GM13976 (cell line): ENCODE measurements at regions not wholly inside any gene's neighbourhood (a gene's known extent, or its start where the extent isn't known, plus 50 kb on each side); places are given as distances from the start of the nearest gene placed in this dataset.
"Not testable (repeated sequence)": the region's sequence is repeated elsewhere in the genome, so short reads cannot be mapped to it uniquely, and the experiment has no call there.

Experiments used
- DNase-seq: peaks from one replicate; pipeline ENCODE4 v3.0.0; 2012; ENCODE audit warnings: low spot score
- in situ Hi-C: fragments of 300-500 bp; cut with MboI; formaldehyde crosslinking; loops from one replicate; pipeline ENCODE4 v1.12.0; 2022; ENCODE audit warnings: low sequenced_read_pairs, mixed read lengths, inconsistent platforms; ENCODE audit not compliant: unreplicated experiment
- TF ChIP-seq, protein P1 (sequence below): IDR thresholded peaks from 2 replicates; pipeline ENCODE4 v1.5.1; 2012; ENCODE audit warnings: borderline replicate concordance, mild to moderate bottlenecking; ENCODE audit not compliant: insufficient read depth; ENCODE audit errors: extremely low read depth, missing control alignments, control extremely low read depth

DNA sequence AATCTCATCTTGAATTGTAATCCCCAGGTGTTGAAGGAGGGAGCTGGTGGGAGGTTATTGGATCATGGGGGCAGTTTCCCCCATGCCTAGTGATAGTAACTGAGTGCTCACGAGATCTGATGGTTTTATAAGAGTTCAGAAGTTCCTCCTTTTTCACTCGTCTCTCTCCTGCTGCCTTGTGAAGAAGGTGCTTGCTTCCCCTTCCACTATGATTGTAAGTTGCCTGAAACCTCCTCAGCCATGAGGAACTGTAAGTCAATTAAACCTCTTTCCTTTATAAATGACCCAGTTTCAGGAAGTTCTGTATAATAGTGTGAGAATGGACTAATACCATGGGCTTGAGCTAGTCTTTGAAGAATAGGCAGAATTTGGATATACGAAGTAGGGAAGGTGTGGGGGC is 113.9 kb downstream of the RIN2 start:
- in situ Hi-C loops: no loop called here
- DNase-seq: no peak

DNA sequence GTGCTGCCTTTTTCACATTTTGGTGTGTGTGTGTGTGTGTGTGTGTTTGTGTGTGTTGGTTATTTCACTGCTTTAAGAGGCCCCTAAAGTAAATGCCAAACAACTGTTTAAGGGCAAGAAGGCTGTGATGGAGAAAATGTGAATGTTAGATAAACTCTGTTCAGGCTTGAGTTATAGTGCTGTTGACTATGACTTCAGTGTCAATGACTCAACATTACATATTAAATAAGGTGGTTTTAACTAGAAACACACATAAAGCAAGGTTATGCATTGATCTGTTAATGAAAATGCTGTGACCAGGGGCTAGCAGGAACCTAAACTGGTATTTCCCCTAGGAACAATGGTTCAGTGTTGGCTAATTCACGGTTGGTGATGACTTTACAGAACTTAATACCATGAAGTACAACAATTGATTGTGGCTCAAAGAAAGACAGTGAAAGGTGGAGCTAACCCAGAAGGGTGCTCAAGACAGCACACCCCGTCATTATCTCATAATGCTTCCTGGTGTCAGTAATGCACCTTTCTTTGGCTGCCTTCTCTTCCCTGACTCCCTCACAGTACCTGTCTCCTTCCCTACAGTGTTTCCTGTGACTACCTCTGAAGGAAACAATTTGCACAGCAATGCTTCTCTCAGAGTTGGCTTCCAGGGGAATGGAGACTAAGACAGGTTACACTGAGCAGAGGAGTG is 116.1 kb downstream of the RIN2 start:
- TF ChIP-seq, protein P1, sequence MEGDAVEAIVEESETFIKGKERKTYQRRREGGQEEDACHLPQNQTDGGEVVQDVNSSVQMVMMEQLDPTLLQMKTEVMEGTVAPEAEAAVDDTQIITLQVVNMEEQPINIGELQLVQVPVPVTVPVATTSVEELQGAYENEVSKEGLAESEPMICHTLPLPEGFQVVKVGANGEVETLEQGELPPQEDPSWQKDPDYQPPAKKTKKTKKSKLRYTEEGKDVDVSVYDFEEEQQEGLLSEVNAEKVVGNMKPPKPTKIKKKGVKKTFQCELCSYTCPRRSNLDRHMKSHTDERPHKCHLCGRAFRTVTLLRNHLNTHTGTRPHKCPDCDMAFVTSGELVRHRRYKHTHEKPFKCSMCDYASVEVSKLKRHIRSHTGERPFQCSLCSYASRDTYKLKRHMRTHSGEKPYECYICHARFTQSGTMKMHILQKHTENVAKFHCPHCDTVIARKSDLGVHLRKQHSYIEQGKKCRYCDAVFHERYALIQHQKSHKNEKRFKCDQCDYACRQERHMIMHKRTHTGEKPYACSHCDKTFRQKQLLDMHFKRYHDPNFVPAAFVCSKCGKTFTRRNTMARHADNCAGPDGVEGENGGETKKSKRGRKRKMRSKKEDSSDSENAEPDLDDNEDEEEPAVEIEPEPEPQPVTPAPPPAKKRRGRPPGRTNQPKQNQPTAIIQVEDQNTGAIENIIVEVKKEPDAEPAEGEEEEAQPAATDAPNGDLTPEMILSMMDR: no peak
- no peak for DNase-seq
- in situ Hi-C loops: no loop called here

More for the DNA sequence above, 113.9 kb downstream of the RIN2 start:
- TF ChIP-seq, protein P1: no peak

DNA sequence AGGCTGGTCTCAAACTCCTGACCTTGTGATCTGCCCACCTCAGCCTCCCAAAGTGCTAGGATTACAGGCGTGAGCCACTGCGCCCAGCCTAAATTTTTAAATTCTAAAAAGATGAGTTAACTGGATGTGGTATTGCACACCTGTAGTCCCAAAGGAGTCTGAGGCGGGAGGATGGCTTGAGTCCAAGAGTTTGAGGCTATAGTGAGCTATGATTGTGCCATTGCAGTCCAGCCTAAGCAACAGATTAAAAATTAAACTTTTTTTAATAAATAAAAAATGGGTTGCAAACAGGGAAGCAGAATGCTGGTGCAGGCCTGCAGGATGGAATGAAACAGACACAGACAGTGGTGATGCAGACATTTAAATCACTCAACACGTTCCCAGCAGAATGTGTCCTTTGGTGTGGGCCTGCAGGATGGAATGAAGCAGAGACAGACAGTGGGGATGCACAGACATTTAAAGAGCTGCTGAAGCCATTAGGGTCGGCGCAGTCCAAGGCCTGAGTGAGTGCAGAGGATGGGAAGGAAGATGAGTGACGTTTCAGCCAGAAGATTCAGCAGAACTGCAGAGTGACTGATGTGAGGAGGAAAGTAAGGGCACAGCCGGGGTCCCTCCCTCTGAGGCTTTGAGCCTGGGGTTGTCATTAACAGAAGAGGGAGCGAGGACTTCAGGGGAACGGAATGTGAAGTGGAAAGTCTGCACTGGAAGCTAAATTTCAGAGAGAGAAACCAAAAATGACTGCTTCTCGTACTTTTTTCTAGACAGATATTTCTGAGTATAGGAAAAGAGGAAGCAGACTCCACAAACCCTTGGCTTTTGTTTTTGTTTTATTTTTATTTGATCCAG is 117.5 kb downstream of the RIN2 start:
- in situ Hi-C loops: no loop called here
- TF ChIP-seq, protein P1: no peak
- no peak for DNase-seq

DNA sequence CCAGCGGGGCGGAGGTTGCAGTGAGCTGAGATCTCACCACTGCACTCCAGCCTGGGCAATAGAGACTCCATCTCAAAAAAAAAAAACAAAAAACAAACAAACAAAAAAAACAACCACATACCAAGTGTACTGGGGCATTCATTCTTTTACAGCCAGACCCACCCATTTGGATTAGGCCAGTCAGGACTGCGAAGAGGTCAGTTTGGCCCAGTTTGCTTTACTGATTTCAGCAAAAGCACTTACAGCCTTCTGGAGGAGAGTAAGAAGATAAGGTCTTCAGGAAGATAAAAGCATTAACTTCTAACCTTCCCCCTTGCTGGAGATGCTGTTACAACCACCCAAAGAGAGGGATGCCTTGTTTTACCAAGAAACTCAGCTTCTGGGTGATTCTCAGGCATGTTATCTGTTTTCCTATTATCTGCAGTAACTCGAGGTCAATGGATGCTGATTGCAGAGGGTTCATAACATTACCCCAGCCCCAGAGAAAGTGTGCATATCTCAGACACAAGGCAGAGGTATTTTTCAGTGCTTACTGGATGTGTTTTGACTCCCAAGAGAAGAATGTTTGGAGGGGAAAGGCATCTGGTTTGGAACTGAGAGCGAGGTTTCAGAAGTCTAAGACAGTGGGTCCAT is 118.9 kb downstream of the RIN2 start:
- TF ChIP-seq, protein P1: no peak
- in situ Hi-C loops: no loop called here
- DNase-seq: no peak

DNA sequence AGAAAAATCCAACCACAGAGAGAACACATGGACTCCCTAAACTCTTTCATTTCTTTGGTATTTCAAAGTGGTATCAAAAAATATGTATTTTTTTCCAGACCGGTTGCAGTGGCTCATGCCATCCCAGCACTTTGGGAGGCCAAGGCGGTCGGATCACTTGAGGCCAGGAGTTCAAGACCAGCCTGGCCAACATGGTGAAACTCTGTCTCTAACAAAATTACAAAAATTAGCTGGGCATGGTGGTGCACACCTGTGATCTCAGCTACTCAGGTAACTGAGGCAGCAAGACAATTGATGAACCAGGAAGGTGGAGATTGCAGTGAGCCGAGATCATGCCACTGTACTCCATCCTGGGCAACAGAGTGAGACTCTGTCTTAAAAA is 121.8 kb downstream of the RIN2 start:
- in situ Hi-C loops, DNase-seq: not testable (repeated sequence)

DNA sequence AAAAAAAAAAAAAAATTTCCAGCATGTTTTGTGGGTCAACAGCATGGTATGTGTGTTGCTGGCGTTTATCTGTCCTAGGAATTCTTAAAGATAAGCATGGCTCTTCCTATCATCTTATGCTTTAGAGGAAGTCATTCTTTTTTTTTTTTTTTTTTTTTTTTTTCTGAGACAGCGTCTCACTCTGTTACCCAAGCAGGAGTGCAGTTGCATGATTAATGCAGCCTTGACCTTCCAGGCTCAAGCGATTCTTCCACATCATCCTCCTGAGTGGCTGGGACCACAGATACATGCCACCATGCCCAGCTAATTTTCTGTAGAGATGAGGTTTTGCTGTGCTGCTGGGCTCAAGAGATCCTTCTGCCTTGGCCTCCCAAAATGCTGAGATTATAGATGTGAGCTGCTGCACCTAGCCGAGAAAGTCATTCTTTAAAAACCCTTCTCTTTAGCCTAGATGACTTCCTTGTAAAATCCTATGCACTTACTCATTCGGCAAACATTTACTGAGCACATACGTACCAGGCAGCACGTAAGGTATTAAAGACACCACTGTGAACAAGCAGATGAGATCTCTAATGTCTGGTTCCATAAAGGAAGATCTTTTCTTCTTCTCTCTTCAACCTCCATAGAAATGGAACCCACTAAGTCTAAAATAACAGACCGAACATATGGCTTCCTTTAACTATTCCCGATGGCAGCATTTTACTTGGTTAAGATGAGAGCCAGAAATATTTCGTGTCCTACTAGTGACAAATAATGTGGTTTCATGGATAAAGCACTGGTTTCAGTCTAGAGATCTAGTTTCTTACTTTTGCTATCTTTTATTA is 122.4 kb downstream of the RIN2 start:
- TF ChIP-seq, protein P1: no peak
- in situ Hi-C loops: no loop called here
- no peak for DNase-seq
